Hematopoietic multipotent progenitor cell (in vitro differentiated cells): ENCODE measurements at regions not wholly inside any gene's neighbourhood (a gene's known extent, or its start where the extent isn't known, plus 50 kb on each side); places are given as distances from the start of the nearest gene placed in this dataset.
"Not testable (repeated sequence)": the region's sequence is repeated elsewhere in the genome, so short reads cannot be mapped to it uniquely, and the experiment has no call there.

Source experiments
- DNase-seq, 3 donors: peaks; one replicate each; pipeline ENCODE4 v3.0.0-alpha.2; 2011 to 2015; ENCODE audit warnings: low read depth in 2 of 3, low spot score in 2 of 3

- DNase-seq = no peak
These were observed 147.9 kb upstream of the ABI3BP start for GRCh38 chr3:101141135-101141534.

- DNase-seq = no peak
These were observed 145.6 kb upstream of the ABI3BP start for GRCh38 chr3:101138817-101139216.

GRCh38 chr3:101134331-101134730, 141.1 kb upstream of the ABI3BP start:
- DNase-seq = no peak

- no peak for DNase-seq
These were observed 140.4 kb upstream of the ABI3BP start for GRCh38 chr3:101133652-101134051.

- DNase-seq = not testable (repeated sequence)
These were observed 140.0 kb upstream of the ABI3BP start for GRCh38 chr3:101133197-101133596.

GRCh38 chr3:101131767-101132166, 138.5 kb upstream of the ABI3BP start:
- no peak for DNase-seq

- DNase-seq = no peak
These were observed 135.6 kb upstream of the ABI3BP start for GRCh38 chr3:101128786-101129185.

GRCh38 chr3:101128001-101128400, 134.8 kb upstream of the ABI3BP start:
- no peak for DNase-seq

- DNase-seq = no peak
These were observed 130.9 kb upstream of the ABI3BP start for GRCh38 chr3:101124125-101124524.

GRCh38 chr3:101123081-101123480, 129.9 kb upstream of the ABI3BP start:
- DNase-seq = no peak

GRCh38 chr3:101122681-101123080, 129.5 kb upstream of the ABI3BP start:
- no peak for DNase-seq

- no peak for DNase-seq
These were observed 126.8 kb upstream of the ABI3BP start for GRCh38 chr3:101120039-101120438.

GRCh38 chr3:101119535-101119934, 126.3 kb upstream of the ABI3BP start:
- no peak for DNase-seq

- no peak for DNase-seq
These were observed 124.8 kb upstream of the ABI3BP start for GRCh38 chr3:101117980-101118379.

- DNase-seq = peak in 1 of 3 donors; percentile 14
These were observed 124.2 kb upstream of the ABI3BP start for GRCh38 chr3:101117465-101117864.

GRCh38 chr3:101110295-101110694, 117.1 kb upstream of the ABI3BP start:
- not testable (repeated sequence) for DNase-seq

- DNase-seq = no peak
These were observed 111.1 kb upstream of the ABI3BP start for GRCh38 chr3:101104321-101104720.

GRCh38 chr3:101102678-101103296, 109.6 kb upstream of the ABI3BP start:
- DNase-seq = no peak

GRCh38 chr3:101100361-101101009, 107.3 kb upstream of the ABI3BP start:
- no peak for DNase-seq

GRCh38 chr3:101099791-101100190, 106.6 kb upstream of the ABI3BP start:
- DNase-seq = no peak

- DNase-seq = no peak
These were observed 103.2 kb upstream of the ABI3BP start for GRCh38 chr3:101096444-101096843.

- DNase-seq = no peak
These were observed 102.6 kb upstream of the ABI3BP start for GRCh38 chr3:101095693-101096430.
